Kidney capillary endothelial cell (primary cell): ENCODE measurements at regions not wholly inside any gene's neighbourhood (a gene's known extent, or its start where the extent isn't known, plus 50 kb on each side); places are given as distances from the start of the nearest gene placed in this dataset.
A peak's percentile ranks its signal among the peaks of the same experiment; 100 is the strongest.
"Not testable (repeated sequence)": the region's sequence is repeated elsewhere in the genome, so short reads cannot be mapped to it uniquely, and the experiment has no call there.

Experiments
- DNase-seq: peaks from one replicate; pipeline ENCODE4 v3.0.0-alpha.2; 2018; ENCODE audit warnings: low spot score

- DNase-seq: peak; percentile 46
Observed at GRCh38 chr4:9703391-9703790, 78.0 kb upstream of the DRD5 start.

GRCh38 chr4:9704126-9704525, 77.3 kb upstream of the DRD5 start:
- DNase-seq: not testable (repeated sequence)

GRCh38 chr4:9704551-9705332, 76.7 kb upstream of the DRD5 start:
- no peak for DNase-seq

GRCh38 chr4:9707281-9707680, 74.2 kb upstream of the DRD5 start:
- not testable (repeated sequence) for DNase-seq

GRCh38 chr4:9707936-9708335, 73.5 kb upstream of the DRD5 start:
- not testable (repeated sequence) for DNase-seq

GRCh38 chr4:9709724-9710123, 71.7 kb upstream of the DRD5 start:
- no peak for DNase-seq

GRCh38 chr4:9715271-9715670, 66.2 kb upstream of the DRD5 start:
- not testable (repeated sequence) for DNase-seq

GRCh38 chr4:9716093-9716492, 65.3 kb upstream of the DRD5 start:
- no peak for DNase-seq

GRCh38 chr4:9718246-9718939, 63.0 kb upstream of the DRD5 start:
- DNase-seq: not testable (repeated sequence)

- not testable (repeated sequence) for DNase-seq
Observed at GRCh38 chr4:9722131-9722530, 59.3 kb upstream of the DRD5 start.
